H1 (cell line): ENCODE measurements at regions not wholly inside any gene's neighbourhood (a gene's known extent, or its start where the extent isn't known, plus 50 kb on each side); places are given as distances from the start of the nearest gene placed in this dataset.
"Not testable (repeated sequence)": the region's sequence is repeated elsewhere in the genome, so short reads cannot be mapped to it uniquely, and the experiment has no call there.

Experiments used
- CTCF ChIA-PET: fragments of 300-600 bp; sonication (Branson Sonifier 250); formaldehyde crosslinking; loops from one replicate; lab custom pipeline; 2021; ENCODE audit not compliant: partially characterized antibody; lab: Charles Lee
- POLR2A ChIA-PET: fragments of 300-600 bp; sonication (Branson Sonifier 250); formaldehyde crosslinking; loops from one replicate; lab custom pipeline; 2021; ENCODE audit warnings: inconsistent platforms; ENCODE audit not compliant: partially characterized antibody; lab: Charles Lee
- DNase-seq, 2 experiments: peaks; one replicate each; pipeline versions ENCODE4 v3.0.0 to v3.0.0-alpha.2; 2010 to 2022; ENCODE audit warnings: low spot score in 2 of 2, low read depth in 1 of 2, mixed read lengths in 1 of 2
- FAIRE-seq: peaks from 2 replicates; lab custom pipeline; 2011; peaks lifted over from hg19 to GRCh38; lab: Jason Lieb, UNC
- H2AFZ ChIP-seq: 2 replicates; pipeline ENCODE4 v1.8.1; 2012; ENCODE audit warnings: low read length, inconsistent platforms
- H2AK5ac ChIP-seq: 2 replicates; pipeline ENCODE4 v1.6.1; 2013; ENCODE audit warnings: low read depth, low read length
- H2BK120ac ChIP-seq: replicated peaks from 2 replicates; pipeline ENCODE3; 2013; ENCODE audit warnings: low read depth, low read length, inconsistent platforms
- H2BK12ac ChIP-seq: 2 replicates; pipeline ENCODE4 v1.6.1; 2013; ENCODE audit warnings: low read depth, low read length
- H2BK15ac ChIP-seq: 2 replicates; pipeline ENCODE4 v1.6.1; 2013; ENCODE audit warnings: low read length
- H2BK20ac ChIP-seq: 2 replicates; pipeline ENCODE4 v1.6.1; 2013; ENCODE audit warnings: low read length
- H2BK5ac ChIP-seq: 2 replicates; pipeline ENCODE4 v1.6.1; 2013; ENCODE audit warnings: low read depth, low read length
- H3K14ac ChIP-seq: 2 replicates; pipeline ENCODE4 v1.6.1; 2013; ENCODE audit warnings: inconsistent platforms; ENCODE audit not compliant: insufficient read length
- H3K18ac ChIP-seq: 2 replicates; pipeline ENCODE4 v1.6.1; 2013; ENCODE audit warnings: low read length; ENCODE audit errors: extremely low read depth
- H3K23ac ChIP-seq: 2 replicates; pipeline ENCODE4 v1.6.1; 2013; ENCODE audit warnings: inconsistent platforms; ENCODE audit not compliant: insufficient read length
- H3K23me2 ChIP-seq: 2 replicates; pipeline ENCODE4 v1.6.1; 2013; ENCODE audit warnings: low read depth, low read length
- H3K27ac ChIP-seq: 2 replicates; pipeline ENCODE4 v1.6.1; 2011; ENCODE audit warnings: low read depth, low read length, inconsistent platforms
- H3K27me3 ChIP-seq, 4 experiments: replicated peaks in 1 of 4; 1 replicate in 1 of 4; 2 replicates in 3 of 4; pipeline versions ENCODE4 v1.6.1 to v1.8.1; 2011 to 2013; ENCODE audit warnings: low read length in 3 of 4, mild to moderate bottlenecking in 3 of 4, inconsistent platforms in 2 of 4, mixed read lengths in 2 of 4, moderate library complexity in 1 of 4; ENCODE audit not compliant: control insufficient read depth in 3 of 4, insufficient read depth in 3 of 4; ENCODE audit errors: extremely low read depth in 1 of 4
- H3K36me3 ChIP-seq, 4 experiments: 2 replicates each; pipeline versions ENCODE4 v1.6.1 to v1.8.1; 2011 to 2013; ENCODE audit warnings: mild to moderate bottlenecking in 4 of 4, low read length in 3 of 4, moderate library complexity in 2 of 4, control low read depth in 1 of 4, inconsistent platforms in 1 of 4; ENCODE audit not compliant: insufficient read depth in 4 of 4, control insufficient read depth in 2 of 4
- H3K4ac ChIP-seq: replicated peaks from 2 replicates; pipeline ENCODE3; 2013; ENCODE audit warnings: low read length, low read depth, mixed read lengths, inconsistent platforms; ENCODE audit not compliant: insufficient read length
- H3K4me1 ChIP-seq, 4 experiments: replicated peaks in 1 of 4; 1 replicate in 1 of 4; 2 replicates in 3 of 4; pipeline versions ENCODE4 v1.6.1 to v1.8.1; 2011 to 2013; ENCODE audit warnings: low read length in 3 of 4, inconsistent platforms in 2 of 4, mixed read lengths in 1 of 4; ENCODE audit not compliant: insufficient read depth in 4 of 4, control insufficient read depth in 3 of 4
- H3K4me2 ChIP-seq, 2 experiments: 2 replicates each; pipeline versions ENCODE4 v1.6.1 to v1.8.1; 2011 to 2013; ENCODE audit warnings: low read depth in 2 of 2, low read length in 2 of 2, control low read depth in 1 of 2, inconsistent platforms in 1 of 2, mild to moderate bottlenecking in 1 of 2; ENCODE audit not compliant: insufficient read depth in 1 of 2
- H3K4me3 ChIP-seq, 4 experiments: fragments of 200-600, 300-600 bp in 1 of 4; sonication (generic), shearing (Covaris generic), sonication (Bioruptor Twin) in 1 of 4; 2 replicates each; pipeline versions ENCODE4 v1.5.1 to v1.8.1; 2011 to 2016; ENCODE audit warnings: low read length in 4 of 4, low read depth in 3 of 4, control low read depth in 2 of 4, inconsistent platforms in 2 of 4, mild to moderate bottlenecking in 2 of 4, mixed read lengths in 1 of 4, moderate library complexity in 1 of 4; ENCODE audit not compliant: insufficient read depth in 2 of 4; ENCODE audit errors: extremely low read depth in 1 of 4
- H3K56ac ChIP-seq: replicated peaks from 2 replicates; pipeline ENCODE3; 2013; ENCODE audit warnings: low read depth, mild to moderate bottlenecking, mixed read lengths, low read length, inconsistent platforms; ENCODE audit not compliant: insufficient read length
- H3K79me1 ChIP-seq: 2 replicates; pipeline ENCODE4 v1.6.1; 2013; ENCODE audit warnings: low read depth, low read length, control low read depth
- H3K79me2 ChIP-seq, 2 experiments: 2 replicates each; pipeline versions ENCODE4 v1.6.1 to v1.8.1; 2012 to 2013; ENCODE audit warnings: low read length in 2 of 2, mild to moderate bottlenecking in 2 of 2, inconsistent platforms in 1 of 2; ENCODE audit not compliant: insufficient read depth in 2 of 2, control insufficient read depth in 1 of 2
- H3K9ac ChIP-seq, 4 experiments: replicated peaks in 1 of 4; 1 replicate in 1 of 4; 2 replicates in 3 of 4; pipeline versions ENCODE4 v1.6.1 to v1.8.1; 2011 to 2013; ENCODE audit warnings: low read depth in 3 of 4, low read length in 3 of 4, control low read depth in 2 of 4, mild to moderate bottlenecking in 2 of 4, moderate library complexity in 2 of 4, inconsistent platforms in 1 of 4; ENCODE audit errors: extremely low read depth in 1 of 4
- H3K9me3 ChIP-seq, 2 experiments: 2 replicates each; pipeline versions ENCODE4 v1.6.1 to v1.8.1; 2012 to 2013; ENCODE audit warnings: mild to moderate bottlenecking in 2 of 2, moderate library complexity in 2 of 2, control low read depth in 1 of 2, inconsistent platforms in 1 of 2, low read depth in 1 of 2, low read length in 1 of 2, mixed read lengths in 1 of 2; ENCODE audit not compliant: insufficient read depth in 2 of 2
- H4K20me1 ChIP-seq, 2 experiments: replicated peaks in 1 of 2; 2 replicates each; pipeline versions ENCODE3 to v1.8.1; 2011 to 2013; ENCODE audit warnings: inconsistent platforms in 2 of 2, low read length in 2 of 2, mild to moderate bottlenecking in 1 of 2; ENCODE audit not compliant: insufficient read depth in 2 of 2, control insufficient read depth in 1 of 2
- H4K5ac ChIP-seq: 2 replicates; pipeline ENCODE4 v1.6.1; 2013; ENCODE audit warnings: low read length, low read depth, mixed read lengths, inconsistent platforms; ENCODE audit not compliant: insufficient read length
- H4K8ac ChIP-seq: 2 replicates; pipeline ENCODE4 v1.8.0; 2013; ENCODE audit warnings: mild to moderate bottlenecking, moderate library complexity, low read length, inconsistent platforms; ENCODE audit not compliant: insufficient read depth; ENCODE audit errors: extremely low read depth
- H4K91ac ChIP-seq: replicated peaks from 2 replicates; pipeline ENCODE3; 2013; ENCODE audit warnings: low read length, mixed read lengths, inconsistent platforms; ENCODE audit not compliant: insufficient read length
- WGBS, 2 experiments: shearing (Covaris generic) in 1 of 2; methylation state at CpG; one replicate each; pipeline versions ENCODE4 v1.1.6 to v1.1.7; 2013 to 2015; ENCODE audit warnings: low lambda C conversion rate in 2 of 2, mixed read lengths in 2 of 2, inconsistent platforms in 1 of 2, low coverage in 1 of 2, missing lambda C conversion rate in 1 of 2; ENCODE audit not compliant: insufficient replicate concordance in 2 of 2, insufficient coverage in 1 of 2, insufficient read length in 1 of 2; ENCODE audit errors: extremely low coverage in 1 of 2, missing lambda C conversion rate in 1 of 2; 5-methylcytosine and 5-hydroxymethylcytosine counted together

DNA sequence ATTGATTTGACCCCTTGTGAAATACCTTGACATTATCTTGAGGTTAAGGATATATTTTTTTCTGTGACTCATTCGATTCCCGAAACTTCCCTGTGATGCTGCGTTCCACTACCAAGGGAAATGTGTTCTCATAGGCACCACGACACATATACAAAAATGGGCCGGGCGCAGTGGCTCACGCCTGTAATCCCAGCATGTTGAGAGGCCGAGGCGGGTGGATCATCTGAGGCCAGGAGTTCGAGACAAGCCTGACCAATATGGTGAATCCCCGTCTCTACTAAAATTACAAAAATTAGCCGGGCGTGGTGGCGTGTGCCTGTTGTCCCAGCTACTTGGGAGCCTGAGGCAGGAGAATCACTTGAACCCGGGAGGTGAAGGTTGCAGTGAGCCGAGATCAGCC lies 188.3 kb upstream of the FAM47A start:
- H2BK5ac ChIP-seq, H3K4ac ChIP-seq, H3K27me3 ChIP-seq, H3K9ac ChIP-seq, H3K56ac ChIP-seq, H2BK12ac ChIP-seq, H3K79me1 ChIP-seq, FAIRE-seq, H2AK5ac ChIP-seq, H4K5ac ChIP-seq, H3K27ac ChIP-seq, CTCF ChIA-PET, H3K18ac ChIP-seq, H4K91ac ChIP-seq, H3K23me2 ChIP-seq, H3K9me3 ChIP-seq, H3K79me2 ChIP-seq, H2BK20ac ChIP-seq, H4K20me1 ChIP-seq, H4K8ac ChIP-seq, H3K14ac ChIP-seq, H3K23ac ChIP-seq, H3K4me1 ChIP-seq, DNase-seq, H2BK15ac ChIP-seq, H3K4me2 ChIP-seq, H3K4me3 ChIP-seq, H2BK120ac ChIP-seq, H3K36me3 ChIP-seq, H2AFZ ChIP-seq, POLR2A ChIA-PET: not testable (repeated sequence)
- 91% methylated on average over 9 of the region's 16 CpGs; no CpG with 5 or more reads in 1 of the 2 experiments for WGBS, 2 experiments
